ENCODE measurements at regions not wholly inside any gene's neighbourhood (a gene's known extent, or its start where the extent isn't known, plus 50 kb on each side); places are given as distances from the start of the nearest gene placed in this dataset.

- TF ChIP-seq POLR2AphosphoS5 (IDR thresholded peaks at IDR 0.05; ENCODE audit: low read depth) (no peak), CTCF (IDR thresholded peaks at IDR 0.05; ENCODE audit: insufficient read depth, low read length) (no peak), GABPA (IDR thresholded peaks at IDR 0.05; ENCODE audit: low read depth) (no peak)
Observed at GRCh38 chr2:41925712-41926111, 122.1 kb upstream of the PKDCC start.

Data from HL-60 (cell line).